Left renal pelvis (tissue), 4 donors: ENCODE measurements at regions not wholly inside any gene's neighbourhood (a gene's known extent, or its start where the extent isn't known, plus 50 kb on each side); places are given as distances from the start of the nearest gene placed in this dataset.

ENCODE experiments used
- DNase-seq, 4 donors: peaks; one replicate each; pipeline ENCODE4 v3.0.0-alpha.2; 2013; ENCODE audit warnings: low read depth in 4 of 4, low spot score in 3 of 4

DNA sequence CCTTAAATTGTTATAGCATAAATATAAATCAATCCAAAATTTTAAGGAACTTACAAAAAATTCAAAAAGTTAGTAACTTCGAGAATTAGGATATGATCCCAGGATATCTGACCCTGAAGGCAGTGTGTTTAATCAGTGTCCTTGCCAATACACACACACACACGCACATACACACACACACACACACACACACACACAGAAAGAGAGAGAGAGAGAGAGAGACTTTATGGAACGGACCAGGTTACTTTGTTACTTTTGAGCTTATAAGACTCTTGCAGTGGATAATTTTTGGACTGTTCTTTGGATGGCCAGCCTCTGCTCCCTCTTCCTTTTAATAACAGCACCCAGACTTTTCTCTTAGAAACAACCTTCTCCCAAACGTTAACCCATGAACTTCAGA lies 322.9 kb downstream of the NFIB start:
- DNase-seq = no peak

DNA sequence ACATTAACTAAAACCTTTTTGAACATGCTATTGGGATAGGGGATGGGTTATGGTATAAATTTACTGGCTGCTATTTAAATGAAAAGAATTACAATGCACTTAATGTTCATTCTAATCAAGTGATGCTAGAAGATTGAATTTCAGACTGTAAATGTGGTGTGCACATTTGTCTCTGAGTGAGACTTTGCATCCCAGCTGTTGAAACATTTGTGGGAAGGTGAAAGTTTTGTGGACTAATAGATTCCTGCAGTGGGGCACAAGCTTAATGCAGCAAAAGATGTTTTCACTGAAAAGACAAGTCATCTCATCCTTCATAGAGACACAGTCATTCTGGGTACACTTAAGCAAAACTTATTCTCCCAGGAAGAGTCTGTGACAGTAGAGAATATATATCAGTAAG lies 323.6 kb downstream of the NFIB start:
- DNase-seq = no peak

- DNase-seq = no peak
Measured at GRCh38 chr9:13988944-13989343, 325.0 kb downstream of the NFIB start.

- DNase-seq = no peak
Measured at GRCh38 chr9:13983607-13984006, 330.3 kb downstream of the NFIB start.

DNA sequence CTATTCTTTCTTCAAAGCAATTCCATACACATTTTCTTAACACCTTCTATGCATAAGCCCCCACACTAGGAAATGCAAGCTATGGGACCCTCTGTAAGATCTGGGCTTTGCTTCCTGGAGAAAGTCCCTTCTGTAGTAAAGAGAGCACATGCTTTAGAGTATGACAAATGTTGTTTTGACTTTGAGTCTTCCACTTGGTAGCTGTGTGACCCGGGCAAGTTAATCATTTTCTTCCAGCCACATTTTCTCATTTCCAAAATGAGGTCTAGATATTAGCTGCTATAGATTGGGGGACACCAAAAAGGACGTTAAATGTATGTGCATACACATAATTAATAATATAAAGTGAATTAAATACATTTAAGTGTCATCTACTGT lies 334.0 kb downstream of the NFIB start:
- no peak for DNase-seq

DNA sequence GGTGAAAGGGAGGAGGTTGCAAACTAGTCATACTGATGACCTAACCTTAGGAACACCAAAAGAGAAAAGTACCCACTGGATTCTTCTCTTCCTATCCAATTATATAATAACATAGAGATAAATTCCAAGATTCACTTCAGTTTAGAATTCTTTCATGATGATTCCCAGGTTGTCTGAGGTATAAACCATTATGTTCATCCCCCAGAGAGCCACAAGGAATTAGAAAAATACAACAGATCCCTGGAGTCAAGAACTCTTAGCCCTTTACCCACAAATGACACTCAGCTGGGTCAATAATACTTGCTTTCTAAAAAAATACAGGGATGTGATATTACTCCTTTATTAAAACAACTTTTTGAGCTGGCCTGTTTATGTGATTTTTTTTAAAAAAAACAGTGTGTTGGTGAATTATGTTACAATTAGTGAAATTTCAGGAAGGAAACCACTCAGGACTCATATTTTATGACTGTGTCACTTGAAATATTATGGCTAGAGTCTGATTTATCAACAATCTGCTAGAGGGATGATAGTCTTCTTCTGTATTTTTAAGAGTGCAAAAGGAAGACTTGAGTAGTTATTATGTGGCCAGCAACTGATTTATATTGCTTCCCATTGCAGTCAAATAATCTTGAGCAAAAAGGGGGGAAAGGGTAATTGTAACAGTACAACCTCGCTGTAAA lies 338.2 kb downstream of the NFIB start:
- no peak for DNase-seq

DNA sequence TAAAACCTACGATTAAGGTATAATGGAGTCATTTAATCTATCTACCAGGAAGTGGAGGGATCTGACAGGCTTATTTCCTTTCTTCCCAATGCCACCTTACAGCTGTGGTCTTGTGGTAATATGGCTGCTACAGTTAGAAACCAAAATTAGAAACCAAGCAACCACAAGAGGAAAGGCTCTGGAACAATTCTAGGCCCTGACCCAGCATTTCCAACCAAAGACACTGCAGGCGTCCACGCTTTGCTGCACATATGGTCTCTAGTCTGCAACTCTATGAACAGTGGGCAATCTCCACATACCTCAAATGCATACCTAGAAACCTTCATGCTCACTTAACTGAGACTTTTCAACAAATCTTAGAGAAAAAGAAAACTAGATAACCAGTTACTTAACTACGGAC lies 339.1 kb downstream of the NFIB start:
- no peak for DNase-seq

- peak in 3 of 4 donors; percentile 47 to 60 (median 57) for DNase-seq
Measured at GRCh38 chr9:13971966-13972655, 341.8 kb downstream of the NFIB start.

- DNase-seq = no peak
Measured at GRCh38 chr9:13971415-13971814, 342.5 kb downstream of the NFIB start.

- DNase-seq = no peak
Measured at GRCh38 chr9:13970426-13970825, 343.5 kb downstream of the NFIB start.

DNA sequence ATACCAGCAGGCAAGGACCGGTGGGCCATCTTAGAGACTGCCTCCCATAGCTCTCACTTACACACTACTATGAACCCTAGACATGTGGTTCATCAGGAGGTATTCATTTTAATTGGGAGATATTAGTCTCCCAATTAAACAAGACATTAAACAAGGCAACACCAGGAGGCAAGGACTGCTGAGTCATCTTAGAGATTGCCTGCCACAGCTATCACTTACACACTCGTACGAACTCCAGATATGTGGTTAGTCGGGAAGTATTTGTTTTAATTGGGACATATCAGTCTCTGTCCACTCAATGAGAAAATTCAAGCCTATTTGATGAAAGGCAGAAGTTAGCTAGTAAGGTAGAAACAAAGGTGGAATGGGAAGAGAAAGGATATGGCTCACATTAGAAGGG lies 343.9 kb downstream of the NFIB start:
- DNase-seq = no peak

- DNase-seq = no peak
Measured at GRCh38 chr9:13967438-13967837, 346.5 kb downstream of the NFIB start.

DNA sequence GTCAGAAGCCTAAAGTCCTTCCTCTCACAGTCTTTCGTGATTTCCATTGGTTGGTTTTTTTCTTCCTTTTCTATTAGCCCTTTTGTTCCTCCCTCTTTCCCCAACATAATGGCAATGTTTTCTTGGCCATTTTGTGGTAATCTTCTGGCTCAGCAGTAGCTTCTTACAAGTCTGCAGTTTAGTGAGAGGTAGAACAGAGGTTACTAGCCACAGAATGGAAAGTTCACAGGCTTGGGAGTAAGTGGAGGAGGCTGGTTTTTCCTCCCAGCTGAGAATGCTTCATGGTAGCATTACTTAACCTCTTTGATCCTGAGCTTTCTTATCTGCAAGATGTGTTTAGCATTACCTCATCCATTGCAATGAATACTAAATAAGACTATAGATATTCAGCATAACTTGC lies 346.9 kb downstream of the NFIB start:
- no peak for DNase-seq

DNA sequence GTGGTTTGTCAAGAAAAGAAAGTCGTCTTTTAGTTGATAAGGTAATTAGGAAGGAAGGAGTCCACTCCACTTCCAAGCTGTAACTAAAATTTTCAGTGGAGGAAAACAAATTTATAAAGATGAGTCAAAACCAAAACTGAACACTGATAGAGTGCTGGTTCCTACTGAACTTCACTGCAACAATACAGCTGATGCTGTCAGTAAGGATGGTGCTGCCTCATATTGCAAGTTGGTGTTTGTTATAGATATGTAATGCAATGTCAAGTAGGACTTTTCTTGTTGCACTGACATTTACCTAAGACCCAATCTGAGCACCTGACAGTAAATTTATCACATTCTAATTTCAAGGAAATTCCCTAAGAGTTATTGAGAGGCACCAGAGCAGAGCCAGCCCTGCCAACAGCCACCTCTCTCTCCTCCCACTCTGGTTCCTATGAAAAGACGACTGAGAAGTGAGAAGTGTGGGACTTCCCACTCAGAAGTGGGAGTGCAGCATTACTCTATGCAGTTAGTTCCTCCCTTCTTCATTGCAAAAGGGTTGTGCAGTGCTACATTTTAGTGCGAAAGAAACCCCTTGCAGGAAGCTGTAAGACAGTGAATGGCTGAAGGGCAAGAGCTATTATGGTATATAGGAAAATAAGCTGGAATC lies 350.8 kb downstream of the NFIB start:
- no peak for DNase-seq

DNA sequence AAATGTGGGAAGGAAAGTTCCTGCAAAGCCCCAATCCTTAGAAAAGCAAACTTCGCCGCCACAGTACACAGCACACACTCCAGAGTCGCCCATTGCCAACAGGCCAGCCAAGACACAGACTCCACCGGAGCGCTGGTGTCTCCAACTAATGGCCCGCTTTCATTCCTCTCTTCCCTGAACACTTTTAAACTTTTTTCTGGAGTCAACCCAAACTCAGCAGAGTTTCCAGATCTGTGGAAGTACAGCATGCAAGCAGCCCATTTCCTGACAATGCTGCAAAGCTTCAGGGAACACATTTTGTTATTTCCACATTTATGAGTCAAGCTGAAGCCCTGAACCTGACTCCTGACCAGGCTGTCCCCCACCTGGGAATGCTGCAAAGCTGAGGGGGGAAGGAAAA lies 351.9 kb downstream of the NFIB start:
- DNase-seq = no peak

DNA sequence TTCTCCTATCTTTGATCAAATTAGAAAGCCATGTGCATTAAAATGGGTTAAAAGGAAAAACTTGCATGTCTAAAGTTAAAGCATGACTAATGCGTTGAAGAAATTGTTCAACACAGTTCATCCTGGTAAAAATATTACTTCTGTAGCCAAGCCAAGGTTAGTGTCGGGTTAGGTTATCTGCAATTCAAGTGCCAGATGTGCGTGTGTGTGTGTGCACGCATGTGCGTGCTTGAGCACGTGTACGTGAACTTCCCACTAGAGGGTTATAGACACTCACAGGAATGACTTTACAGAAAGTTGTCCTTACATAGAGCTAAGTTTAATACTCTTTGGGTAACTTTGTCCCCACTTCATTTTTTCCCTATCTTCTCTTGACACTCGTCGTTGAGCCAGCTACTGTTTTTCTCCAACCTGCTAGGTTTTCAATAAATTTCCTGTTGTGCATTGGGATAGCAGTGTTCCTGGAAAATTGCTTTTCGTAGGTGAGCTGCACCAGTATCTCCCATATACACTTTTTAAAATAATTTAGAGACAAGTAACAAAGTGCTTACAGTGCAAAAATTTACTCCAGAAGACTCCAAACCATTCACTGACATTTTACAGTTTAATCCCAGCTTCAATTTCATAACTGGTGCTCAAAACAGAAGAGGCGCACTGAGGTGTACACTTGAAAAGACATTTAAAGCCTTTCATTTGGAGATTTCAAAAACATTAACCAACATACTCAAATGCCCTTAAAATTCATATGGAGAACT lies 353.8 kb downstream of the NFIB start:
- DNase-seq = no peak

DNA sequence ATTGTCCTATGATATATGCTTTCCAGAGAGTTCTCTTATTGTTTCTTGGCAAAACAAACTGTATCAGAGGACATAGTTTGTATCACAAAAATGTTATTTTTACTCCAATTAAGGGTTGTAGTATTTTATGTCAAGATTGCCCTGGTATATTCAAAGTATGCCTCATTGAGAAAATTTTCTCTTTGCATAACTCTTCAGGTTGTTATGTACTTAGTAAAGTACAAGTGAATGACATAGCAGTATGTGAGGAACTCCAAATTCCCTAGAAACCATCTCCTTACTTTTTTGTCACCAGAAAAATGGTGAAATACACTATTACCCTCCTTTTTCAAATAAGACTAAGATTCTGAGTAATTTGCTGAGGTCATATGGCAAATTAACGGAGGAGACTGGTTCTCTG lies 355.3 kb downstream of the NFIB start:
- no peak for DNase-seq

DNA sequence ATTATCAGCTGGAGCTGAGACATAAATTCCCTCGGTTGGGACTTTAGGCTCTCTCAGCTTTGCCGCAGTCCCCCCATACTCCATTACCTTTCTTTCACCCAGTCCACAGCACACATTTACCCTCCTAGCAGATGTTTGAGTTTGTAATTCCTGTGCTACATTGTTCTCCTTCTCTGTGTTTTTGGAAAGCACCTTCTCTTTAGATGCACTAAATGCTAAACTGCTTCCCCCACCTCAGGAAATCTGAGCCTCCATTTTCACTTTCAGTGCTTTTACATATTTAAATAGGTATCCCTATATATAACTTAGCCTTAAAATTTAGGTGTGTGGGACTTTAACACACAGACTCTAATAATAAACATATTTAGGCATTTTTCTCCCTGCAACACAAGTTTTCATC lies 356.9 kb downstream of the NFIB start:
- no peak for DNase-seq

DNA sequence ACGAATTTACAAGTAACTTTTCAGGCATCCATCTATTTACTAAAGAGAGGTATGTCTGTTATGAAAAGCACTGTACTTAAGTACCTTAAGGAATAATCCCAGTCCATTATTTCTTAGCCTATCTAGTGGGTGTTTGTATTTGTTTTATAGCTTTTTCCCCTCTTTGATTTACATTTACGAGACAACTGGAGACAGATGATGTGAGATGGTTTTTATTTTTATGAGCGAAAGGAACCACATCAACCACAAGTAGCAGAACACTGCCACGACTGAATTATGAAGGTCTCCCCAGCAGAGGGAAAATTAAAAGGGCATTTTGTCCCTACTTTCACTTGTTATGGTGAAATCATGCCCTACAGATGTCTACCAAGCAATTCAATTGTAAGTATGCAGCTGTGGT lies 357.8 kb downstream of the NFIB start:
- DNase-seq = no peak

GRCh38 chr9:13952906-13953305 lies 361.0 kb downstream of the NFIB start:
- no peak for DNase-seq

GRCh38 chr9:13948037-13948436 lies 365.9 kb downstream of the NFIB start:
- DNase-seq = no peak
